ENCODE measurements at regions not wholly inside any gene's neighbourhood (a gene's known extent, or its start where the extent isn't known, plus 50 kb on each side); places are given as distances from the start of the nearest gene placed in this dataset.
"Not testable (repeated sequence)": the region's sequence is repeated elsewhere in the genome, so short reads cannot be mapped to it uniquely, and the experiment has no call there.

GRCh38 chr2:111252436-111252835, 131.7 kb downstream of the BCL2L11 start:
- DNase-seq, result no peak

- not testable (repeated sequence) for DNase-seq
Observed at GRCh38 chr2:111254916-111255315, 134.2 kb downstream of the BCL2L11 start.

DNA sequence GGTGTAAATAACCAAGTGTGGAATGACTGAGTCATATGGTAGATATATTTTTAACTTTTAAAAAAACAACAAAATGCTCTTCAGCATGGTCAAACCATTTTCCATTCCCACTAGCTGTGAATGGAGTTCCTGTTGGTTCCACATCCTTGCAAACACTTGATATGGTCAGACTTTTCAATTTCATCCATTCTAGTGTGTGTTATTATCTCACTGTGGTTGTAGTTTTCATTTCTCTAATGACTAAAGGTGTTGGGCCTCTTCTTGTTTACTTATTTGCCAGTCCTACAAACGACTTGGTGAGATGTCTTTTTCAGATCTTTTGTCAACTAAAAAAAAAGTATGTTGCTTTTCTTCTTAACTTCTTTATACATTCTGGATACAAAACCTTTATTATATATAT, 135.9 kb downstream of the BCL2L11 start:
- DNase-seq, result not testable (repeated sequence)

GRCh38 chr2:111257607-111258006, 136.9 kb downstream of the BCL2L11 start:
- not testable (repeated sequence) for DNase-seq

DNA sequence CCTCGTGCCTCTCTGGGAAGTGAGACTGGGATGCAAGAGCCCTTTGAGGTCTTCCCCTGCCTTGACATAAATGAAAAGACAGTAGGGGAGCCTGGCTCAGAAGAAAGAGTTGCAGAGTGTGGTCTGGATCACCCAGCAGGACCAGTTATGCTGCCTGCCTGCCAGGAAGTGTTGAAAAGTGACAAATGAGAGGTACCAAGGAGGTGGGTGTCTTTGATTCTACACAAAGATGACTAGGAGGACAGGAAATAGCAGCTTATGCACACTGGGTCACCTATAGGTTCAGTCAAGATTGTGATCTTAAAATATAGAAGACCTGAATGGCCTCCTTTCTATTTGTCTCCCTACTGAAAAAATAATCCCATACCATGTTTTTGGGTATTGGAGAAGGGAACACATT, 137.6 kb downstream of the BCL2L11 start:
- DNase-seq, result not testable (repeated sequence)

GRCh38 chr2:111262627-111263379, 142.1 kb downstream of the BCL2L11 start:
- not testable (repeated sequence) for DNase-seq

DNA sequence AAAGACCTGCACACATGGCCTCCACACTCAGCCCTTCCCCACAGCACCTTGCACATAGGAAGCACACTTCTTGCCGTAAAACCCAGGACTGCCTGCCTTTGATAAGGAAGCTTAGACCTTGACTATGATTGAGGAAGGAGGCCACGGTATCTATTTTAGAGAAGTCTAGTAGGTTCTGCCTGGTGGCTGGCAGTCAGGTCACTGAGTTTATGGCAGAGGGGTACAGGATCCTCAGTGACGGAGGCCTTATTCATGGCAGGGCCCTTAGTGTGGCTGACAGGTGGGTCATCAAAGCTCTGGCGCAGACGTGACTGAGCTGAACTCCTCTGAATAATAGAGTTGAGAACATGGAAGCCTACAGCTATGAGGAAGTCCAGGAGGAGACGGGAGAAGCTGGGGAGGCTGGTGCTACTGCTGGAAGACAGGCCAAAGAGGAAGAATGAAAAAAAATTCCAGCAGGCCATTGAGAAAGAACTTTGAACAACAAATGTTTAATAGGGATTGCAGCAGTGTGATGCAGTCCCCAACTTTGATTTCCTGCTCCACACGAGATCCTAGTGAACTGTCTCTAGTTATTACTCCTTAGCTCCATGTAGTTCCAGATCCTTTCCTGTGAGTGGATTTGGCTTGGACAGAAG, 142.8 kb downstream of the BCL2L11 start:
- DNase-seq, result not testable (repeated sequence)

- not testable (repeated sequence) for DNase-seq
Observed at GRCh38 chr2:111264956-111265355, 144.2 kb downstream of the BCL2L11 start.

- DNase-seq, result not testable (repeated sequence)
Observed at GRCh38 chr2:111266556-111266955, 145.8 kb downstream of the BCL2L11 start.

- not testable (repeated sequence) for DNase-seq
Observed at GRCh38 chr2:111267038-111267437, 146.3 kb downstream of the BCL2L11 start.

DNA sequence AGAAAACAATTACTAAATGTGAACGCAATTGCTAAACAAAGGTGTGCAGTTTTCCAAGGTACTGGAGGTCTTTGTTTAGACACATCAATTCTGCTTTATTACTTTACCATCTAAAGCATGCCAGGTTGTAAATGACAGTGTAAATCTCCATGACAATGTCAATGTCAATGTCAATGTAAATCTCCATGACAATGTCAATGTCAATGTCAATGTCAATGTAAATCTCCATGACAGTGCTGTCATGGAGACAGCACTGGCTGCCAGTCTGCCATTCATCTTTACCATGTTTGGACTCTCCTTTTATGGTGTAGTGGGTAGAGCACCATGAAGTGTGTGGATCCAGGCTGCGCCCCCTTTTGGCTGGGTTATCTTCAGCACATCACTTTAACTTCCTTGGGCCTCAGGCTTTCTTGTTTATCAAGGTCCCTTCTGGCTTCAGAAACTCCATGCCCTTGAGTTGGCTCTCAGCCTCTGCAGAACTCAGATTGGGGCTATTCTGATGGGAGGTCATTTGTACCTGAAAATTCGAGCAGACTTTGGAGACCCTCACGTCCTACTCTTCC, 149.1 kb downstream of the BCL2L11 start:
- DNase-seq, result not testable (repeated sequence)

- not testable (repeated sequence) for DNase-seq
Observed at GRCh38 chr2:111270569-111270968, 149.9 kb downstream of the BCL2L11 start.

DNA sequence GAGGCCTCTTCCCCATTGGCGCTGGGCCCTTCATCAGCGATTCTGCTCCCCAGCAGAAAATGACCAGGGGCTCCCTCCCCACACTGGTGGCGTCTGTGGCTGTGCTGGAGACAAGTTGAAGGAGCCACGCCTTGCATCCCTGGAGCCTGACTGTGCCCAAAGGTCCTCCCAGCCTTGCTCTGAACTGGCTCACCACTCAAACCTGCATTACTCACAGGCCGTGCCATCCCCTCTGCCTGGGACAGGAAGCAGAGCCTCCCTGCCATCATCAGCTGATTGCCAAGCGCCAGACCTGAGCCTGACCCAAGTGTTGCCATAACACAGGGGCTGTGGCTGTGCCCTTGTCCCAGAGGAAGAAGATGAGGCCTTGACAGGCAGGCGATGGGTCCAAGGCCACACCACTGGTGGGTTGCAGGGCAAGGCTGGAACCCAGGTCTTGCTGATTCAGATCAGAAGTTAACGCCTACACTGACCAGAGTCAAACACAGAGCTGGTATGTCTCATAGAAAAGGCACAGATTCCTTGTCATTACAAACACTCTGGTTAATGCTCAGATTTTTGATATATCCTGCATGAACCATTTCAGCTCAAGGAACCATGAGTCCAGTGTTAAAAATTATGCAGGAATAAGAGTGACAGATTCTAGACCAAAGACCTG, 151.1 kb downstream of the BCL2L11 start:
- DNase-seq, result not testable (repeated sequence)

GRCh38 chr2:111273007-111273406, 152.3 kb downstream of the BCL2L11 start:
- not testable (repeated sequence) for DNase-seq

DNA sequence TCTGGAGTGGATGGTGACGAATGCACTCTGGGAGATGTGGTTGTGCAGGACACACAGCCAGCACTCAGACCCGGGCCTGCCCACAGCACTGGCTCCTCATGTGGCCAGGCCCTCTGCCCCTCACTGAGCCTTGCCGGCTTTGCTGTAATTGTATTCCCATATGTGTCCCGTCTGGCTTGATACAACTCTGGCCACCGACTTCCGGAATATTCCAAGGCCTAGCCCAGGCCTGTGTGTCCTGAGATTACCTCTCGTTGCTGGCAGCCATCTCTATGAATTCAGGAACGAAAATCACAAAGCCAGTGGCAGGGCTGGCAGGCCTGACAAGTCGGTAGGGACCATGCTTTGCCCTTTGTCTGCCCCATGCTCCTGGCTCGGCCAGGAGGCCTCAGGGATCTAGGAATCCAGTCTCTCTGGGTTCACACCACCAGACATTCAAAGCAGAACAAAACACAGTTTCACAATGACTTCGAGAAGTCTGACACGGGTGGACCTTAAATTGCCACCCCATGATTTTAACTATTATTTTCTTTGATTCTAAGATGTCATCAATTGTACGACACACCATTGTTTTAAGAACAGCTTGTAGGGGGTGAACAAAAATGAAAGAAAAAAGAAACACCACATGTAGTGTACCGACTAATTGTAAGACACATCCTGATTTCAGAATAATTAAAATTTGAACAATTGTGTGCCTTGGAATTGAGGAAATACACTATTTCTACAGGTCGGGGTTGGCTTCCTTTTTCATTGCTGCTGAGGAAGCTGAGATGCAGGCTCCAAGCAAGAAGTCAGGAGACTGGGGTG, 154.5 kb downstream of the BCL2L11 start:
- DNase-seq, result not testable (repeated sequence)

GRCh38 chr2:111275854-111276171, 155.1 kb downstream of the BCL2L11 start:
- DNase-seq, result not testable (repeated sequence)

GRCh38 chr2:111278133-111278532, 157.4 kb downstream of the BCL2L11 start:
- DNase-seq, result not testable (repeated sequence)

DNA sequence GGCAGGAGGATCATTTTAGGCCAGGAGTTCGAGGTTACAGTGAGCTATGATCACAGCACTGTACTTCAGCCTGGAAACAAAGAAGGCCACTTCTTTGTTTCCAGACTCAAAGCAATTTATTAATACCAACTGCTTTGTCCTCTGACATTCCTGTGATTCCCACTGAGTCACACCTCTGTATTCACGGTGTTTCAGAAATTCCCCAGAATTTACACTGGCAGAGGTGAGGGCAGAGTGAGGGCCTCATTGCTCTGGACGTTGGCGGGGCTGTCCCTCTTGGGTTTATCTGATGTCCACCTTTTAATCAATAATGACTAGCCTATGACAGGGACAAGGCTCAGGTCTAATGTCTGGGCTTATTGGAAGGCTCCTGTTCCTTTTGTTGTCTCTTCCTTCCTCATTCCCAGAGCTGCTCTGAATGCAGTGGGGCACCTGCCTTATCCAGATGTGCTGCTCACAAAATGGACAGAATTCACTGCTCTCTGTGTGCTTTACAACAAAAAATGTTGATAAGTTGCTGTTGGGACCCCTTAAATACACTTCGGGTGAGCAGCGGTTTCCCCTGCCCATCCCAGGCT, 160.1 kb downstream of the BCL2L11 start:
- DNase-seq, result not testable (repeated sequence)

GRCh38 chr2:111282162-111282561, 161.4 kb downstream of the BCL2L11 start:
- not testable (repeated sequence) for DNase-seq

DNA sequence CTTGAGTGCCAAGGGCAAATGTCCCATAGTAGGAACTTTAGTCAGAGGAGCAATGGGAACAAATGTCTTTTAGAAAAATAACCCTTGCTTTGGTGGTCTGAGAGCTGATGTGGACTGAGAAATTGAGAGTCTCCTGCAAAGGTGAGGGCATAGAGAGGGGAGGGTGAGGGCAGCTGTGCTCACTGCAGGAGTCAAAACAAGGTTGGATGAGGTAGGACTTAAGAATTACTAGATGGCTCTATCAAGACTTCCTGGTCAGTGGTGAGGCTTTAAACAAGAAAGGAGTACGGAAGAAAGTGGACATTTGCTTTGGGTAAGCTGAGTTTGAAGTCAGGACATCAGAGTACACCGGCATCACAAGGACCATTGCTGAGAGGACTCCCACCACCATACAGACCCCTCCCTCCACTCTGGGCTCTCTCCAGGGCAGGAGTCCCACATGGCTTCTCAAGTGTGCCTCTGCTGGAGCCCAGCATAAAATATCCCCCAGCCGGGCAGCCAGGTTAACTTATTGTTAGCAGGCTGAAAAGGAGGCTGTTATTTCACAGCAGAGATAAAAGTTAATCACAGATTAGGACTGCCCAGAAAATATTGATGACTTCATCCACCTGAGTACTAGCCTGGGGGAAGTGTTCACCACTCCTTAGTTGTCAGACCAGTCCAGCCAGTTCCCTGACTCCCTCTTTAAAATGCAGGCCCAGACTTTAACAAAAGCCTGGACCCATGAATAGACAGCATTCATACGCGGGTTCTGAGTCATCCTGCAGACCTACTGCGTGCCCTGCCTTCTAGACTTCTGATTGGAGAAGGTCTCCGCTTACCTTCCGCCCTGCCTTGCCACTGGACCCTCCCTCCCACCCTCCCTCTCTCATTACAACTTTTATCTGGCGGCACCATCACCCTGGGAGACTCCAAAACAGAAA, 167.2 kb downstream of the BCL2L11 start:
- not testable (repeated sequence) for DNase-seq

- DNase-seq, result not testable (repeated sequence)
Observed at GRCh38 chr2:111290370-111290769, 169.7 kb downstream of the BCL2L11 start.
